HG03521 (cell line): ENCODE measurements at regions not wholly inside any gene's neighbourhood (a gene's known extent, or its start where the extent isn't known, plus 50 kb on each side); places are given as distances from the start of the nearest gene placed in this dataset.
"Not testable (repeated sequence)": the region's sequence is repeated elsewhere in the genome, so short reads cannot be mapped to it uniquely, and the experiment has no call there.

Experiments used
- ATAC-seq: cut with Tn5 transposase; IDR thresholded peaks from one replicate; pipeline ENCODE4 v1.9.1; 2021; ENCODE audit warnings: mild to moderate bottlenecking, moderate library complexity; ENCODE audit not compliant: unreplicated experiment

GRCh38 chr18:6566338-6566911, 151.7 kb upstream of the L3MBTL4 start:
- ATAC-seq = no peak

- no peak for ATAC-seq
These were observed 155.1 kb upstream of the L3MBTL4 start for GRCh38 chr18:6569813-6570212.

DNA sequence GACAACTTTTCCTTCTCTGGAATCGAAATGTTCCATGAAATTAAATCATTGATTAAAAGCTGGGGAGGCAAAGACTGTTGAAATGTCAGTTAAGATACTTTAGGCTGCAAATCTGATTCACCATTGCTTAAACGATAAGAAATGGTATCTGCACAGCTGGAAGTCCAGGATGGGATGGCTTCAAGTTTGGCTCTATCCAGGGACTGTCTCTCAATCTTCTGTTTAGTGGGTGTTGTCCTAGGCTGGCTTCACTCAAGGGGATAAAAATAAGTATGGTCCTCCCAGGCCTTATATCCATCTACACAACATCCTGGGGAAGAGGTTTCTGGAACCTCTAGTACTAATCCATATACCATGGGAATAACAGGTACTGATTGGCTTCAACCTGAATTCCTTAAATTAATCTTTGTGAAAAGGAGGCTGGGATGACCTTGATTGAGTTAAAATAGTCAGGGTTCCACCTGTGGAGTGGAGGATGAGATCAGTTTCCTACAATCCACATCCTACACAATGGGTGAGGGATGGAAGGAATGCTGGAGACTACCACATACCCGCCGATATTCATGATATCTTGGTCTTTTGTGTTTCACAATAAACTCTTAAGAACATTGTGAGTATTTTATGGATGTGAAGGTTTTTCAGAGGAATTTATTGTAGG, 156.0 kb upstream of the L3MBTL4 start:
- ATAC-seq = no peak

DNA sequence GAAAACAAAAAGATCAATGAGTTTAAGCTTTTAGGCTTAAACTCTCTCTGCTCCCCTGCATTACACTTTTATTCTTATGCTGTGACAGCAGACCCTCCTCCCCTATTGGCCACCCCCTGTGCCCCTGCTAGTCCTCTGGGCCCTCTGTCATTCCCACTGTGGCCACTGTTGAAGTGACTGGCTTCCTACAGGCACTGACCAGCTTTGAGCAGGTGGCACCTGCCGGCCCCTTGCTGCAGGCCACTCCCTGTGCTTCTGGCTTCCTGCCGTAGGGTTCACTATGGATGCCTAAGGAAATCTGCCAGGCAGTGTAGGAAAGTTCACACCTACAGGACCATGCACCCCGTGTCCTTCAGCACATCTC, 156.5 kb upstream of the L3MBTL4 start:
- ATAC-seq = no peak

- not testable (repeated sequence) for ATAC-seq
These were observed 157.3 kb upstream of the ARHGAP28 start for GRCh38 chr18:6572192-6572591.

DNA sequence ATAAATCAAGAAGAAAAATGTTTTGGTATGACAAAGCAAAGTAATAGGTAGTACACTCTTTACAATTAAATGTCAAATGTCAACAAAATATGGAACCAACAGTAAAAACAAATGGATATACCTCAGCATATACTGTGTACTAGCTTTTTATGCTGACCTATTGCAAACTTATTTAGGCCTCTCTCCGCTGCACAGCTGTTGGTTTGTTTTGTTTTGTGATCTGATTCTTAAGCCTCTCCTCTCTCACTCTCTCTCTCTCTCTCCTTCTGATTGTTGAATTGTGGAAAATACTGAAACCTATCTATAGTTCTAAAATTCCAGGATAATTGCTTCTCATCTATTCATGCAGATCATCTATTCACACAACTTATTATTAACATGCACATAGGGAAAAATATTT, 154.9 kb upstream of the ARHGAP28 start:
- ATAC-seq = no peak

- ATAC-seq = no peak
These were observed 153.6 kb upstream of the ARHGAP28 start for GRCh38 chr18:6575908-6576307.

- ATAC-seq = no peak
These were observed 152.7 kb upstream of the ARHGAP28 start for GRCh38 chr18:6576718-6577375.

DNA sequence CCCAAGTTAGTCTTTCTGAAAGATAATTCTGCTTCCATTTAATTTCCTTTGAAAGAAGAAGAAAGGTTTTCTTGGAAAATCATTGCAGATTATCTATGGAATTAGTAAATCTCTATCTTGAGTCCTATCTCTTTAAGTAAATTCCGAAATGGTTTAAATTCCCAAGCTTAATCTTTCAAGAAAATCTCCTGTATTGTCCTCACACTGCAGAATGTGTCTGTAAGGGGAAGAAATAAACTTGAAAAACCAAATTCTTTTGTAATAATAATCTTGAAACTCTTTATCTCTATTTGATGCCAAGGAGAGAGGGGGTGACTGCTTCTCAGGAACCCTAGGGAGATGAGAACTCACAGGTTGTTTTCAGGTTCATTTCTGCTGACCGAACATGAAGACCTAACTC, 150.8 kb upstream of the ARHGAP28 start:
- ATAC-seq = no peak

DNA sequence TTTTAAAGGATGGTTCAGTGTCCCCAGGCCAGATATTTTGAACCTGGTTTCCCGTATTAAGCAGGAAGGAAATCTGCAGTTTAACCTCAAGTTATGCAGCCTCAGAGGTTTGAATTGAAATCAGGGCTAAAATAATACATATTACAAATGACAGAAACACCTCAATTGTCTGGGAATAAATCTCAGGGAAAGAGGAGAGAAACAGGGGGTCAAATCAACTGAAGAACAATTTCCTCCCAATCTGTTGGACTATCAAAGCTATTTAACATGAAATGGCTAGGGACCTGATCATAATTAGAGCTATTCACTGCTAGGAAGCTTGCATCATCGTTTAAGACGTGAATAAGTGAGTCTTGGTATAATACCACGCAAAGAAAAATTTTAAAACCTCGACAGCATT, 150.0 kb upstream of the ARHGAP28 start:
- ATAC-seq = no peak

GRCh38 chr18:6580401-6580800, 149.1 kb upstream of the ARHGAP28 start:
- ATAC-seq = no peak

- ATAC-seq = no peak
These were observed 139.6 kb upstream of the ARHGAP28 start for GRCh38 chr18:6589923-6590322.

DNA sequence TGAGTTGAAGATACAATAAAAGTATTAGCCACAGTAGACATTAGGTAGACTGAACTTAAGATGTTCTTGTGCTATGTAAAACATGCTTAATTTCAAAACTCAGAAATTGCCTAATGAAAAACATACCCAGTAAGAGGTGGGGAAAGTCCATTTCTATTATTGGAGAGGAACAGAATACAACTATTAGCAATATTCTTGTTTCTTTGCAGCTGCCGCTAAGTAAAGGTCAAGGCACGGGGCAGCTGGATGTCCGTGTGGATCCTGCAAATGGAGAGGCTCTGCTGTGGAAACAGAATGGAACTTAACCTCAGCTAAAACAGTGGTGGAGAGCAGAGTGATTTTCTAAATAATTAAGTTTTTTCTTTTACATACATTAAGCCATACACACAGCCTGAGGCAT, 139.2 kb upstream of the ARHGAP28 start:
- no peak for ATAC-seq

GRCh38 chr18:6591491-6591890, 138.0 kb upstream of the ARHGAP28 start:
- ATAC-seq = no peak

- ATAC-seq = no peak
These were observed 137.0 kb upstream of the ARHGAP28 start for GRCh38 chr18:6592522-6592921.

- ATAC-seq = no peak
These were observed 136.2 kb upstream of the ARHGAP28 start for GRCh38 chr18:6593142-6593885.

- no peak for ATAC-seq
These were observed 133.8 kb upstream of the ARHGAP28 start for GRCh38 chr18:6595666-6596065.

DNA sequence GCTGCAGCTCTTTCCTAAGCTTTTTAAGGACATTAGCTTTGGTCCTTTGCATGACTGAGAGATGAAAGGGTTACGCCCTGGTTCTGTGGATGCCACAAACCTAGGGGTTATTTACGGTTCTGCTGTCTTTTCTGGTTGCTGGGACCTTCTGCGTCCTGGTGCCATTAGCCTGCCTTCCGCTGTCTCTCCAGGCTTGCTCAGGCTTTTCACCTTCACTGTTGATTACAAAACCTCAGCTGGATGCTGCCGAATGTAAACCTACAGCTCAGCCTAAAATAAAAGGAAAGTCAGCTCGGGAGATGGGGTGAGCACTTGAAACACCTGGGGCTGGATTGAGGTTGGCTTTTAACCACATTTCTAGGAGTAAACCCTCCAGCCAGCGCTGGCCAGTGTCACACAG, 130.9 kb upstream of the ARHGAP28 start:
- ATAC-seq = no peak

GRCh38 chr18:6600667-6601167, 128.8 kb upstream of the ARHGAP28 start:
- ATAC-seq = no peak

GRCh38 chr18:6601241-6601640, 128.3 kb upstream of the ARHGAP28 start:
- no peak for ATAC-seq

GRCh38 chr18:6602365-6602764, 127.2 kb upstream of the ARHGAP28 start:
- ATAC-seq = no peak

DNA sequence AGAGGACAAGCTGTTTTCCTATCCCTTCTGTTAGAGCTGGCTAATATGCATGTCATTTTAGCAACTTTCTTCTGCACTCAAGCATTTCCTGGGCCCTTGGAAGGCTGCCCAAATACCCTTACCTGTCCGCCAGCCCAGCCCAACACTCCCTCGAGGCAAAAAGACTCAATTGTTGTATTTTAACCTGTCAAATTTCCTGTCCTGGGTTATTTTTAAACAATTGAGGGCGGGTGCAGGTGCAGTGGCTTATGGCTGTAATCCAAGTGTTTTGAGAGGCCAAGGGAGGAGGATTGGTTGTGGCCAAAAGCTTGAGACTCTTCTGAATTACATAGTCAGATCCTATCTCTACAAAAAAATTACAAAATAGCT, 125.0 kb upstream of the ARHGAP28 start:
- no peak for ATAC-seq
